ENCODE measurements at regions not wholly inside any gene's neighbourhood (a gene's known extent, or its start where the extent isn't known, plus 50 kb on each side); places are given as distances from the start of the nearest gene placed in this dataset.

DNA sequence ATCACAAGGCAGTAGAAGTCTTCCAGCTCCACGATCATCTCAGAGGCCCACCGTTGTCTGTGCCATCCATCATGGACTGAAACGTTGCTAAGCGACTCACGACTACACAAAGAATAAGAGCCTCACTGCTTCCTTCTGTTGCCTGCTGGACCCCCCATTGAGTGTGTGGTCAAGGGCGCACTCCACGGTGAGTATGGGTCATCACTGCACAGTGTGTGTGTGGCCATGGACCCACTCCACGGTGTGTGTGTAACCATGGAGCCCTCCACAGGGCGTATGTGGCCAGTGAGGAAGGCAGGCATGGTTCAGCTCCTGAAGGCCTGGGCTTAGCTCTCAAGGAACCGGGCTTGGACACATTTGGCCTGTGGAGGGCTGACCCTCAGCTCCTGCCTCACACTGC lies 123.4 kb upstream of the AFDN start:
- no peak for FAIRE-seq

DNA sequence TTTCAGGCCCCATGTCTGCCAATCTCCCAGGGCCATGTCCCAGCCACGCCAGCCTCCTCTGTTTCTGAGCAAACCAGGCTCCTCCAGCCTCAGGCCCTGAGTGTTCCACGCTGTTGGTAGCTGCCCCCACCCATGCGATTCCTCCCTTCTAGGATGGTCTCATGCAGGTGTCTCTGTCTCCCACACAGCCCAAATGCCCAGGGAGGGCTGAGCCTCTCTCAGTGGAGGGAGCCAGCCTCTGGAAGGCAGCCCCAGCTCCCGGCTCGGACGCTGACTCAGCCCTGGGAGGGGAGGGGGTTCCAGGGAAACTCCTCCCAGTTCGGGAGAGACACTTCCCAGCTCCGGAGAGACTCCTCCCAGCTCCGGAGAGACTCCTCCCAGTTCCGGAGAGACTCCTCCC lies 122.9 kb upstream of the AFDN start:
- DNase-seq (ENCODE audit: low read depth) (no peak), FAIRE-seq (no peak)
- no peak overlapping the region for H3K4me3 ChIP-seq (ENCODE audit: low read depth, low read length)
- H3K36me3 ChIP-seq (ENCODE audit: control insufficient read depth, insufficient read depth, low read length), result no peaks in the 10 kb centered on the region
- H3K27me3 ChIP-seq (ENCODE audit: control insufficient read depth, insufficient read depth, low read length), result no peaks in the 10 kb centered on the region
- TF ChIP-seq, protein P1, sequence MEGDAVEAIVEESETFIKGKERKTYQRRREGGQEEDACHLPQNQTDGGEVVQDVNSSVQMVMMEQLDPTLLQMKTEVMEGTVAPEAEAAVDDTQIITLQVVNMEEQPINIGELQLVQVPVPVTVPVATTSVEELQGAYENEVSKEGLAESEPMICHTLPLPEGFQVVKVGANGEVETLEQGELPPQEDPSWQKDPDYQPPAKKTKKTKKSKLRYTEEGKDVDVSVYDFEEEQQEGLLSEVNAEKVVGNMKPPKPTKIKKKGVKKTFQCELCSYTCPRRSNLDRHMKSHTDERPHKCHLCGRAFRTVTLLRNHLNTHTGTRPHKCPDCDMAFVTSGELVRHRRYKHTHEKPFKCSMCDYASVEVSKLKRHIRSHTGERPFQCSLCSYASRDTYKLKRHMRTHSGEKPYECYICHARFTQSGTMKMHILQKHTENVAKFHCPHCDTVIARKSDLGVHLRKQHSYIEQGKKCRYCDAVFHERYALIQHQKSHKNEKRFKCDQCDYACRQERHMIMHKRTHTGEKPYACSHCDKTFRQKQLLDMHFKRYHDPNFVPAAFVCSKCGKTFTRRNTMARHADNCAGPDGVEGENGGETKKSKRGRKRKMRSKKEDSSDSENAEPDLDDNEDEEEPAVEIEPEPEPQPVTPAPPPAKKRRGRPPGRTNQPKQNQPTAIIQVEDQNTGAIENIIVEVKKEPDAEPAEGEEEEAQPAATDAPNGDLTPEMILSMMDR (IDR thresholded peaks at IDR 0.05; ENCODE audit: insufficient read depth, low read length, severe bottlenecking), result no peak

More for the DNA sequence above, 123.4 kb upstream of the AFDN start:
- Histone ChIP-seq H3K4me3 (ENCODE audit: low read depth, low read length) (no peak overlapping the region), H3K36me3 (ENCODE audit: control insufficient read depth, insufficient read depth, low read length) (no peaks in the 10 kb centered on the region), H3K27me3 (ENCODE audit: control insufficient read depth, insufficient read depth, low read length) (no peaks in the 10 kb centered on the region)
- TF ChIP-seq, protein P1 (IDR thresholded peaks at IDR 0.05; ENCODE audit: insufficient read depth, low read length, severe bottlenecking), result no peak
- no peak for DNase-seq (ENCODE audit: low read depth)

DNA sequence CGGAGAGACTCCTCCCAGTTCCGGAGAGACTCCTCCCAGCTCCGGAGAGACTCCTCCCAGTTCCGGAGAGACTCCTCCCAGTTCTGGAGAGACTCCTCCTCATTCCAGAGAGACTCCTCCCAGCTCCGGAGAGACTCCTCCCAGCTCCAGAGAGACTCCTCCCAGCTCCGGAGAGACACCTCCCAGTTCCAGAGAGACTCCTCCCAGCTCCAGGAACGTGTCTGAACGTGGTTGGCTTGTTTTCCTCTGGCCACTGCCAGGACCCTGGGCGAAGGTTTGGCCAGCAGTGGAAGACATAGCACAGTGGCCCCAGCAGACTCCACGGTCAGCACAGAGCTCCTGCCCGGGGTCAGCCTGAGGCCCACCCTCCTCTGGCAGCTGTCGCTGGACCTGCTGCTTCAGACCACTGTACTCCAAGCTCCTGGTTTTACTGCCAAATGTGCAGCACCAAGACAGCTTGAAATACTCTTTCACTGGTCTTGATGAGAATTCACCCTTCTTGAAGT lies 122.3 kb upstream of the AFDN start:
- no peak for FAIRE-seq
- H3K36me3 ChIP-seq (ENCODE audit: control insufficient read depth, insufficient read depth, low read length), result no peaks in the 10 kb centered on the region
- H3K4me3 ChIP-seq (ENCODE audit: low read depth, low read length), result no peak overlapping the region
- TF ChIP-seq, protein P1 (IDR thresholded peaks at IDR 0.05; ENCODE audit: insufficient read depth, low read length, severe bottlenecking), result no peak
- no peak for DNase-seq (ENCODE audit: low read depth)
- H3K27me3 ChIP-seq (ENCODE audit: control insufficient read depth, insufficient read depth, low read length), result no peaks in the 10 kb centered on the region

DNA sequence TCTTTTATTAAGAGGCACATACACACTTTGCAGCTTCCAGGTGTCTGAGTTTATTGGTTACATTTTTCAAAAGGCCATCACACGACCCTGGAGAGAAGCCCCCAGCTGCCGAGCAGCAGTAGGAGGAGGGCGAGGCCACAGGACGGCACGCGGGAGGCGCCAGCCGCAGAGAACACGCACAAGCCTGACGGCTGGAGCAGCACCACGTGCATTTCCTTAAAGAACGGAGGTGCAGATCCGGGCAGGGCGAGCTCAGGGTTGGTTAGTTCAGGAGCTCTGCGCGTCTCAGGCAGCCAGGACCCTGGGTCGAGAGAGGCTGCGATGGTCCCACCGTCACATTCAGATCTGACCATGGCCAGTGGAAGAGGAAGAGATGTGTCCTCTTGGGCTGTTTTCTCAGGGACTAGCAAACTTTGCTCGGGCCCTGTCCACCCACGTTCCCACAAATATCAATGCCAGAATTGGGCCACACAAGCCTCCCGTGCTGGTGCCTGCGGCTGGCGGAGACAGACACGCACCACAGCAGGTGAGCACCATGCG lies 121.4 kb upstream of the AFDN start:
- no peak for FAIRE-seq
- Histone ChIP-seq H3K4me3 (ENCODE audit: low read depth, low read length) (no peak overlapping the region), H3K27me3 (ENCODE audit: control insufficient read depth, insufficient read depth, low read length) (no peaks in the 10 kb centered on the region), H3K36me3 (ENCODE audit: control insufficient read depth, insufficient read depth, low read length) (no peaks in the 10 kb centered on the region)
- DNase-seq (ENCODE audit: low read depth), result no peak
- TF ChIP-seq, protein P1 (IDR thresholded peaks at IDR 0.05; ENCODE audit: insufficient read depth, low read length, severe bottlenecking), result no peak

DNA sequence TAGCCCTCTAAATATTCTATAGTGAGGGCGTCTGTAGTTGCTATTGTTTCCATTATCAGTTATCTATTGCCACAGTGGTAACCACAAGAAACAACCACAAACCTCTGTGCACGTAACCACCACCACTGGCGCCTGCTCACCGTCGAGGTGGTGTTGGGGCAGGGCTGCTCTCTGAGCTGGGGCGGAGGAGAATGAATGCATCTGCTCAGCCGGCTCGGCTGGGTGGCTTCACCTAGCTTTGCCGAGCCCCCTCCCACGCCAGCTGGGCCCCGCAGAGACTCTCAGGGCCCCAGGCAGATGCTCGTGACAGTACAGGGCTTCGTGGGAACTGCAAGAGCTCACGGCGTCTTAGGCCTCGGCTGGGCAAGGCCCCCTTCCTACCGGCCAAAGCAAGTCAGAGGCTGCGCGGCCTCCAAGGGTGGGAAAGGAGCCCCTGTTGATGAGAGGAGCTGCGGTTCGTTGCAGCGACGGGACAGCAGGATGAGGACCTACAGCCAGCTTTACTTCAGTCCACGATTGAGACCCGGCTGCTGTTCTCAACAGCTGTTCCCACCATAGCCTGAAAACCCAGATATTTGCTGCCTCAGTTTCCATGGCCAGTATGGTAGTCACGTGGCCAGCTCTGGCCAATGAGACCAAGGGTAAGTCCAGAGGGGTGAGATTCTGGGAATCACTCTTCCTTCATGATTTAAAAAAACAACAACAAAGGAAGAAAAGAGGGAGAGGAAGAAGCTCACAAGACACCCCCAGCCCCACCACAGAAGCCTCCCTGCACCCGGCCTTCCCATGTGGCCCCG lies 120.2 kb upstream of the AFDN start:
- FAIRE-seq (no peak), DNase-seq (ENCODE audit: low read depth) (no peak)
- Histone ChIP-seq H3K4me3 (ENCODE audit: low read depth, low read length) (no peak overlapping the region), H3K36me3 (ENCODE audit: control insufficient read depth, insufficient read depth, low read length) (no peaks in the 10 kb centered on the region), H3K27me3 (ENCODE audit: control insufficient read depth, insufficient read depth, low read length) (no peaks in the 10 kb centered on the region)
- TF ChIP-seq, protein P1 (IDR thresholded peaks at IDR 0.05; ENCODE audit: insufficient read depth, low read length, severe bottlenecking), result no peak
